HepG2 (cell line): ENCODE measurements at regions not wholly inside any gene's neighbourhood (a gene's known extent, or its start where the extent isn't known, plus 50 kb on each side); places are given as distances from the start of the nearest gene placed in this dataset.

Source experiments
- ATAC-seq: fragments of 200-7000 bp; cut with Tn5 transposase; 3 replicates; pipeline ENCODE4 v1.9.1; 2020; ENCODE audit warnings: mild to moderate bottlenecking, moderate library complexity
- BruUV-seq: library from RNA; stranded (reverse); fragments of 400-500 nt; replicated peaks from 2 replicates; lab custom pipeline; 2021; lab: Mats Ljungman, UMichigan
- CTCF ChIA-PET: fragments of 300-600 bp; formaldehyde crosslinking; extraction: SDS; loops from one replicate; lab custom pipeline; 2021; ENCODE audit warnings: low total read pairs, inconsistent platforms, low intra/inter-chr PET ratio; lab: Yijun Ruan, JAX
- POLR2A ChIA-PET: fragments of 350-600 bp; sonication (Branson Sonifier 250); formaldehyde crosslinking; loops from one replicate; lab custom pipeline; 2020; ENCODE audit warnings: antibody characterized with exemption, inconsistent platforms; lab: Yijun Ruan, JAX
- DNase-seq: peaks from one replicate; pipeline ENCODE4 v3.0.0-alpha.2; 2015; ENCODE audit warnings: low spot score
- FAIRE-seq: peaks from 3 replicates; lab custom pipeline; 2011; peaks lifted over from hg19 to GRCh38; lab: Jason Lieb, UNC
- H2AFZ ChIP-seq: one replicate; pipeline ENCODE4 v1.6.1; 2011; ENCODE audit warnings: low read length, inconsistent platforms
- H3K27ac ChIP-seq: fragments of 300-600 bp; 3 replicates; pipeline ENCODE4 v1.8.0; 2011; ENCODE audit warnings: mixed run types, mild to moderate bottlenecking, mixed read lengths, low read length, inconsistent platforms; ENCODE audit not compliant: insufficient read depth; ENCODE audit errors: extremely low read length
- H3K27me3 ChIP-seq, 2 experiments: fragments of 200-600 bp in 1 of 2; 2 replicates in 1 of 2; 3 replicates in 1 of 2; pipeline versions ENCODE4 v1.6.0 to v1.8.0; 2011; ENCODE audit warnings: low read length in 2 of 2, mild to moderate bottlenecking in 2 of 2, moderate library complexity in 2 of 2, inconsistent platforms in 1 of 2; ENCODE audit not compliant: insufficient read depth in 2 of 2, control insufficient read depth in 1 of 2
- H3K36me3 ChIP-seq, 2 experiments: fragments of 200-600 bp in 1 of 2; replicated peaks in 1 of 2; 2 replicates in 1 of 2; 3 replicates in 1 of 2; pipeline versions ENCODE4 v1.5.1 to v1.8.0; 2011; ENCODE audit warnings: low read length in 2 of 2, inconsistent platforms in 1 of 2; ENCODE audit not compliant: insufficient read depth in 2 of 2, control insufficient read depth in 1 of 2
- H3K4me1 ChIP-seq: 2 replicates; pipeline ENCODE4 v1.5.1; 2012; ENCODE audit warnings: low read length, inconsistent platforms; ENCODE audit not compliant: insufficient read depth
- H3K4me2 ChIP-seq: 2 replicates; pipeline ENCODE4 v1.6.0; 2011; ENCODE audit warnings: low read depth, low read length, inconsistent platforms
- H3K4me3 ChIP-seq, 3 experiments: fragments of 200-600 bp in 1 of 3; sonication (generic), shearing (Covaris generic) in 1 of 3; replicated peaks in 1 of 3; 2 replicates each; pipeline ENCODE4 v1.5.1; 2011 to 2016; ENCODE audit warnings: low read length in 3 of 3, inconsistent platforms in 2 of 3, low read depth in 2 of 3, mild to moderate bottlenecking in 2 of 3, control low read depth in 1 of 3, mixed read lengths in 1 of 3; ENCODE audit not compliant: insufficient read depth in 1 of 3
- H3K79me2 ChIP-seq: one replicate; pipeline ENCODE4 v1.6.1; 2011; ENCODE audit warnings: low read length, inconsistent platforms; ENCODE audit not compliant: insufficient read depth
- H3K9ac ChIP-seq: 2 replicates; pipeline ENCODE4 v1.6.0; 2011; ENCODE audit warnings: mild to moderate bottlenecking, low read depth, low read length, inconsistent platforms; ENCODE audit not compliant: insufficient read depth
- H3K9me3 ChIP-seq: 2 replicates; pipeline ENCODE4 v1.5.1; 2012; ENCODE audit warnings: mild to moderate bottlenecking, low read length
- H4K20me1 ChIP-seq: 2 replicates; pipeline ENCODE4 v1.6.0; 2011; ENCODE audit warnings: inconsistent platforms, mild to moderate bottlenecking, low read length, moderate library complexity; ENCODE audit not compliant: insufficient read depth
- FOXM1 ChIP-seq: sonication (generic); formaldehyde crosslinking; IDR thresholded peaks from 2 replicates; pipeline ENCODE4 v1.5.0; 2020; ENCODE audit warnings: missing genetic modification reagents
- IRF1 ChIP-seq: sonication (generic); formaldehyde crosslinking; IDR thresholded peaks from 2 replicates; pipeline ENCODE4 v1.4.0; 2020; ENCODE audit warnings: low read depth, mild to moderate bottlenecking, missing genetic modification reagents
- NFE2 ChIP-seq: sonication (generic); formaldehyde crosslinking; IDR thresholded peaks from 2 replicates; pipeline ENCODE4 v1.4.0; 2020; ENCODE audit warnings: missing genetic modification reagents
- NONO ChIP-seq, 2 experiments: fragments of 450-650 bp in 1 of 2; sonication (generic) in 1 of 2; formaldehyde crosslinking in 1 of 2; IDR thresholded peaks in 1 of 2; conservative IDR thresholded peaks in 1 of 2; 2 replicates each; pipeline versions ENCODE4 v1.6.1 to v1.8.0; 2017 to 2022; ENCODE audit warnings: mild to moderate bottlenecking in 1 of 2, missing genetic modification reagents in 1 of 2, moderate library complexity in 1 of 2
- SP5 ChIP-seq: IDR thresholded peaks from 2 replicates; pipeline ENCODE4 v1.6.1; 2016; ENCODE audit warnings: low read depth, borderline replicate concordance
- ZNF407 ChIP-seq: sonication (generic); formaldehyde crosslinking; IDR thresholded peaks from one replicate; pipeline ENCODE4 v1.5.1; 2020; ENCODE audit warnings: mild to moderate bottlenecking, missing genetic modification reagents; ENCODE audit errors: not compliant biosample characterization
- ZNF770 ChIP-seq: sonication (generic); formaldehyde crosslinking; IDR thresholded peaks from 2 replicates; pipeline ENCODE4 v1.5.0; 2020; ENCODE audit warnings: mild to moderate bottlenecking, missing genetic modification reagents
- WGBS: methylation state at CpG from one replicate; pipeline ENCODE4 v1.1.6; 2017; ENCODE audit warnings: low lambda C conversion rate; 5-methylcytosine and 5-hydroxymethylcytosine counted together
- in situ Hi-C: cut with HindIII; loops from 2 replicates; pipeline ENCODE4 v1.10.0; 2017; ENCODE audit warnings: low pct_unique_long_range_greater_than_20kb; ENCODE audit not compliant: extremely low pct_ligation_motif_present
- intact Hi-C: fragments of 100-400 bp; cut with micrococcal nuclease; formaldehyde crosslinking; loops from one replicate; pipeline ENCODE4 v1.10.0; 2022; ENCODE audit not compliant: unreplicated experiment

GRCh38 chr2:8388781-8389180 lies 293.1 kb upstream of the ID2 start:
- FAIRE-seq (no peak), ATAC-seq (no peak), DNase-seq (no peak)
- BruUV-seq, result no TSS peak
- intact Hi-C loops, result no loop called here
- Histone ChIP-seq H3K36me3 (no peaks in the 10 kb centered on the region), H3K79me2 (no peaks in the 10 kb centered on the region), H3K9me3 (peaks cover 4% of the 10 kb centered on the region; the same call in 1 of the 2 replicates), H3K4me1 (peaks cover 7% of the 10 kb centered on the region; the same call in 1 of the 2 replicates), H3K4me3 (no peak overlapping the region), H3K27ac (no peak overlapping the region), H3K27me3 (peaks cover 0 to 7% of the 10 kb centered on the region in 2 experiments; a peak in 2 of 5 replicates), H3K4me2 (no peak overlapping the region), H4K20me1 (no peaks in the 10 kb centered on the region), H2AFZ (no peak overlapping the region), H3K9ac (no peak overlapping the region)
- in situ Hi-C loops, result no loop called here
- no peak for TF ChIP-seq FOXM1
- no peak for TF ChIP-seq ZNF770
- no peak for TF ChIP-seq SP5
- no peak for TF ChIP-seq NONO (IDR thresholded peaks at IDR 0.05)
- TF ChIP-seq NONO (CRISPR knock-in tag; conservative IDR thresholded peaks at IDR 0.05), result no peak
- no peak for TF ChIP-seq NFE2 (CRISPR knock-in tag)
- no peak for TF ChIP-seq ZNF407 (CRISPR knock-in tag)
- no peak for TF ChIP-seq IRF1 (CRISPR knock-in tag)
- CTCF ChIA-PET, result no interaction called here
- POLR2A ChIA-PET, result no interaction called here
- 70% methylated on average over 2 of the region's 2 CpGs for WGBS
